A673 (cell line): ENCODE measurements at regions not wholly inside any gene's neighbourhood (a gene's known extent, or its start where the extent isn't known, plus 50 kb on each side); places are given as distances from the start of the nearest gene placed in this dataset.

Experiments used
- BruUV-seq: library from RNA; stranded (reverse); fragments of 400-500 nt; replicated peaks from 2 replicates; lab custom pipeline; 2021; lab: Mats Ljungman, UMichigan
- CTCF ChIA-PET: fragments of 300-600 bp; sonication (Branson Sonifier 250); formaldehyde crosslinking; loops from one replicate; lab custom pipeline; 2022; ENCODE audit warnings: antibody characterized with exemption; lab: Charles Lee
- POLR2A ChIA-PET: fragments of 300-600 bp; sonication (Branson Sonifier 250); formaldehyde crosslinking; loops from one replicate; lab custom pipeline; 2022; ENCODE audit warnings: antibody characterized with exemption; ENCODE audit not compliant: low non-redundant PET; lab: Charles Lee
- DNase-seq: peaks from one replicate; pipeline ENCODE4 v3.0.0-alpha.2; 2015; ENCODE audit warnings: low spot score
- H3K27ac ChIP-seq: fragments of 200-600 bp; sonication (generic); 2 replicates; pipeline ENCODE4 v1.5.1; 2016; ENCODE audit warnings: mixed run types, low read depth, mild to moderate bottlenecking, mixed read lengths, antibody characterized with exemption, low read length; ENCODE audit not compliant: poor library complexity, severe bottlenecking
- H3K27me3 ChIP-seq: fragments of 200-600 bp; sonication (generic); replicated peaks from 2 replicates; pipeline ENCODE4 v1.6.1; 2017; ENCODE audit warnings: mixed run types, low read depth, mild to moderate bottlenecking, mixed read lengths, antibody characterized with exemption, low read length; ENCODE audit not compliant: insufficient read depth, poor library complexity
- H3K36me3 ChIP-seq: fragments of 200-600 bp; sonication (generic); 2 replicates; pipeline ENCODE4 v1.6.1; 2016; ENCODE audit warnings: mixed run types, mild to moderate bottlenecking, mixed read lengths, antibody characterized with exemption, low read length; ENCODE audit not compliant: insufficient read depth, poor library complexity, severe bottlenecking
- H3K4me1 ChIP-seq: fragments of 200-600 bp; sonication (generic); 2 replicates; pipeline ENCODE4 v1.6.1; 2017; ENCODE audit warnings: mixed run types, mild to moderate bottlenecking, mixed read lengths, antibody characterized with exemption, low read length; ENCODE audit not compliant: insufficient read depth, poor library complexity, severe bottlenecking
- H3K4me3 ChIP-seq: fragments of 200-600 bp; sonication (generic); 2 replicates; pipeline ENCODE4 v1.5.1; 2016; ENCODE audit warnings: low read depth, mixed run types, mild to moderate bottlenecking, mixed read lengths, low read length; ENCODE audit not compliant: poor library complexity, severe bottlenecking
- H3K9me3 ChIP-seq: fragments of 200-600 bp; sonication (generic); 2 replicates; pipeline ENCODE4 v1.6.1; 2016; ENCODE audit warnings: mixed run types, low read depth, mild to moderate bottlenecking, mixed read lengths, antibody characterized with exemption, low read length; ENCODE audit not compliant: poor library complexity, severe bottlenecking
- EZH2 ChIP-seq: fragments of 200-600 bp; sonication (generic); IDR thresholded peaks from 2 replicates; pipeline ENCODE4 v1.6.1; 2017; ENCODE audit warnings: borderline replicate concordance, low read depth, mild to moderate bottlenecking, mixed read lengths, antibody characterized with exemption, low read length; ENCODE audit not compliant: poor library complexity, severe bottlenecking
- intact Hi-C: fragments of 100-400 bp; cut with micrococcal nuclease; formaldehyde crosslinking; loops from one replicate; pipeline ENCODE4 v1.10.0; 2022; ENCODE audit not compliant: unreplicated experiment
- TF ChIP-seq, protein P1 (sequence below): fragments of 300-800, 200-600 bp; sonication (generic); conservative IDR thresholded peaks from 2 replicates; pipeline ENCODE4 v1.5.1; 2017; ENCODE audit warnings: low read depth, mild to moderate bottlenecking, antibody characterized with exemption, low read length, moderate library complexity, mixed read lengths

DNA sequence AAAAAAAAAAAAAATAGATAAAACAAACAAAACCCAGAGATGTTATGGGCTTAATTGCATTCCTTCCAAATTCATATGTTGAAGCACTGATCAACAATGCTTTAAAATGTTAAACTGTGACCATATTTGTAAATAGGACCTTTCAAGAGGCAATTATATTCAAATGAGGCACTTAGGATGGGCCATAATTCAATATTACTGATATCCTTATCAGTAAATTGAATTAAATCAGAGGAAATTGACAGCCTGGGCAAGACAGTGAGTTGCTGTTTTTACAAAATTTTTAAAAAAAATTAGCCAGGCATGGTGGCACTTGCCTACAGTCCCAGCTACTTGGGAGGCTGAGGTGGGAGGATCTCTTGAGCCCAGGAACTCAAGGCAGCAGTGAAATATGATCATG lies 364.1 kb downstream of the GJA1 start:
- intact Hi-C loops, result no loop called here
- ChIA-PET CTCF (no interaction called here), POLR2A (no interaction called here)
- Histone ChIP-seq H3K27ac (no peak overlapping the region), H3K4me1 (no peaks in the 10 kb centered on the region), H3K27me3 (no peaks in the 10 kb centered on the region), H3K4me3 (no peak overlapping the region), H3K9me3 (no peaks in the 10 kb centered on the region), H3K36me3 (no peaks in the 10 kb centered on the region)
- no peak for DNase-seq
- TF ChIP-seq, protein P1, sequence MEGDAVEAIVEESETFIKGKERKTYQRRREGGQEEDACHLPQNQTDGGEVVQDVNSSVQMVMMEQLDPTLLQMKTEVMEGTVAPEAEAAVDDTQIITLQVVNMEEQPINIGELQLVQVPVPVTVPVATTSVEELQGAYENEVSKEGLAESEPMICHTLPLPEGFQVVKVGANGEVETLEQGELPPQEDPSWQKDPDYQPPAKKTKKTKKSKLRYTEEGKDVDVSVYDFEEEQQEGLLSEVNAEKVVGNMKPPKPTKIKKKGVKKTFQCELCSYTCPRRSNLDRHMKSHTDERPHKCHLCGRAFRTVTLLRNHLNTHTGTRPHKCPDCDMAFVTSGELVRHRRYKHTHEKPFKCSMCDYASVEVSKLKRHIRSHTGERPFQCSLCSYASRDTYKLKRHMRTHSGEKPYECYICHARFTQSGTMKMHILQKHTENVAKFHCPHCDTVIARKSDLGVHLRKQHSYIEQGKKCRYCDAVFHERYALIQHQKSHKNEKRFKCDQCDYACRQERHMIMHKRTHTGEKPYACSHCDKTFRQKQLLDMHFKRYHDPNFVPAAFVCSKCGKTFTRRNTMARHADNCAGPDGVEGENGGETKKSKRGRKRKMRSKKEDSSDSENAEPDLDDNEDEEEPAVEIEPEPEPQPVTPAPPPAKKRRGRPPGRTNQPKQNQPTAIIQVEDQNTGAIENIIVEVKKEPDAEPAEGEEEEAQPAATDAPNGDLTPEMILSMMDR, result no peak
- no peak for TF ChIP-seq EZH2
- BruUV-seq, result no TSS peak

DNA sequence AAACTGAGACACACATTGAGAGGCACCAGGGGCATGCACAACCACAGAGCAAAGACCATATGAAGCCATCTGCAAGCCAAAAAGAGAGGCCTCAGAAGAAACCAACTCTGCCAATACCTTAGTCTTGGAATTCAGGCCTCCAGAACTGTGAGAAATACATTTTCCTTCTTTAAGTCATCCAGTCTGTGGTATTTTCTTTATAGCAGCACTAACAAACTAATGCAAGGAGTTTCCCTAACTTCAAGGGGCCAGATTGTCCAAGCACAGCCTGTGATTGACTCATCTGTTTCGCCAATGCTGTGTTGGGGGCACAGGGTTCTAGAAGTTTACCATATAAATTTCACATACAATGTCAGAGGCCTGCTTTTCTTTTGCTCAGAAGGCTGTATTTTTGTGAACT lies 364.6 kb downstream of the GJA1 start:
- BruUV-seq, result no TSS peak
- H3K27me3 ChIP-seq, result no peaks in the 10 kb centered on the region
- H3K36me3 ChIP-seq, result no peaks in the 10 kb centered on the region
- POLR2A ChIA-PET, result no interaction called here
- no peak for DNase-seq
- CTCF ChIA-PET, result no interaction called here
- H3K4me3 ChIP-seq, result no peak overlapping the region
- intact Hi-C loops, result no loop called here
- H3K4me1 ChIP-seq, result no peaks in the 10 kb centered on the region
- no peak for TF ChIP-seq EZH2
- TF ChIP-seq, protein P1, result no peak
- no peaks in the 10 kb centered on the region for H3K9me3 ChIP-seq
- no peak overlapping the region for H3K27ac ChIP-seq

DNA sequence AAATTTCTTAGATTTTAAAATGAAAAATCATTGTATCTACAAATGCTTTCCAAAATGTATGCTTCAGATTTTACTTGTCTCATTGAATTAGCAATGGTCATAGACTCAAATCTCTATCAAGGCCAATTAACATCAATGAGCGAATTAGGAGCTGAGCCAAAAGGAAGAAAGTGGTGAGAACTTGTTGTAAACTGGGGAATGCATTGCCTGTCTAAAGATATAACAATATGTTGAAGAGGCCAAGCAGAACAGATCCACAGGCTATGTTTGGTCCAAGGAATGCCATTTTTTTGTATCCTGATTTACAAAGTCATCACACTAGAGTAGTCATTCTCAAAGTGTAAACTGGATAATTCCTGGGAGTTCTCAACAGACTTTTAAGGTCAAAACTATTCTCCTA lies 370.7 kb downstream of the GJA1 start:
- ChIA-PET CTCF (no interaction called here), POLR2A (interaction anchor here (0.6 kb wide), 1 partner anchor 229 kb away, joined by 11 read pairs; no protein-coding TSS in a partner anchor)
- Histone ChIP-seq H3K27ac (no peak overlapping the region), H3K36me3 (no peaks in the 10 kb centered on the region), H3K9me3 (no peaks in the 10 kb centered on the region), H3K27me3 (no peaks in the 10 kb centered on the region), H3K4me1 (no peaks in the 10 kb centered on the region), H3K4me3 (no peak overlapping the region)
- DNase-seq, result no peak
- TF ChIP-seq, protein P1, result no peak
- no peak for TF ChIP-seq EZH2
- intact Hi-C loops, result no loop called here
- no TSS peak for BruUV-seq
